ENCODE measurements at regions not wholly inside any gene's neighbourhood (a gene's known extent, or its start where the extent isn't known, plus 50 kb on each side); places are given as distances from the start of the nearest gene placed in this dataset.

- ATAC-seq (no peak), DNase-seq (no peak)
- H3K4me3 ChIP-seq: no peak overlapping the region
- H3K4me1 ChIP-seq: no peaks in the 10 kb centered on the region
- H3K27me3 ChIP-seq (ENCODE audit: insufficient read depth in 3 of 3, low read length in 2 of 3): no peaks in the 10 kb centered on the region
- no peak overlapping the region for H3K27ac ChIP-seq
- TF ChIP-seq, protein P1, sequence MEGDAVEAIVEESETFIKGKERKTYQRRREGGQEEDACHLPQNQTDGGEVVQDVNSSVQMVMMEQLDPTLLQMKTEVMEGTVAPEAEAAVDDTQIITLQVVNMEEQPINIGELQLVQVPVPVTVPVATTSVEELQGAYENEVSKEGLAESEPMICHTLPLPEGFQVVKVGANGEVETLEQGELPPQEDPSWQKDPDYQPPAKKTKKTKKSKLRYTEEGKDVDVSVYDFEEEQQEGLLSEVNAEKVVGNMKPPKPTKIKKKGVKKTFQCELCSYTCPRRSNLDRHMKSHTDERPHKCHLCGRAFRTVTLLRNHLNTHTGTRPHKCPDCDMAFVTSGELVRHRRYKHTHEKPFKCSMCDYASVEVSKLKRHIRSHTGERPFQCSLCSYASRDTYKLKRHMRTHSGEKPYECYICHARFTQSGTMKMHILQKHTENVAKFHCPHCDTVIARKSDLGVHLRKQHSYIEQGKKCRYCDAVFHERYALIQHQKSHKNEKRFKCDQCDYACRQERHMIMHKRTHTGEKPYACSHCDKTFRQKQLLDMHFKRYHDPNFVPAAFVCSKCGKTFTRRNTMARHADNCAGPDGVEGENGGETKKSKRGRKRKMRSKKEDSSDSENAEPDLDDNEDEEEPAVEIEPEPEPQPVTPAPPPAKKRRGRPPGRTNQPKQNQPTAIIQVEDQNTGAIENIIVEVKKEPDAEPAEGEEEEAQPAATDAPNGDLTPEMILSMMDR (IDR thresholded peaks at IDR 0.05): no peak
- H3K36me3 ChIP-seq (ENCODE audit: insufficient read depth in 1 of 2, low read depth in 1 of 2): no peaks in the 10 kb centered on the region
- intact Hi-C loops (cut with DNase I): no loop called here
- no peaks in the 10 kb centered on the region for H3K9me3 ChIP-seq
- 84 to 94% (median 86%) methylated on average over 1 of the region's 1 CpG for WGBS, 3 donors
Measured at GRCh38 chr3:94272016-94272415, 209.2 kb downstream of the NSUN3 start.

DNA sequence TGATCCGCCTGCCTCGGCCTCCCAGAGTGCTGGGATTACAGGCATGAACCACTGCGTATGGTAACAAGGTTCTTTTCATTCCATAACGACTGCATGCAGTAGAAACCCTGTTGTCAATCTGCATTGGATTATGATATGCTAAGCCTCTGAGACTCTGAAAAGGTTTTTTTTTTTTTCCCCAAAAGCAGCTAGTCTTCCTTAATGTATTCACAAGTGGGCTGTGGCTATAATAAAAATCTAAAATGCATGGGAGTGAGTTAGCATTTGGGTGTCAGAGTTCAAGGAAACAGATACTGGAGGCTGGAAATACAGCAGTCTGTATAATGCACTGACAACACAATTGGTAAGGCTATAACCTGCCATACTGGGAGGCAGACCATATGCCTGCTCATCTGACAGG, 218.1 kb downstream of the NSUN3 start:
- intact Hi-C loops (cut with DNase I): no loop called here
- H3K36me3 ChIP-seq (ENCODE audit: insufficient read depth in 1 of 2, low read depth in 1 of 2): no peaks in the 10 kb centered on the region
- no peak overlapping the region for H3K27ac ChIP-seq
- no peak for ATAC-seq
- H3K4me3 ChIP-seq: no peak overlapping the region
- no peak for DNase-seq
- H3K27me3 ChIP-seq (ENCODE audit: insufficient read depth in 3 of 3, low read length in 2 of 3): no peaks in the 10 kb centered on the region
- WGBS, 3 donors: 84 to 86% (median 85%) methylated on average over 4 of the region's 4 CpGs
- H3K4me1 ChIP-seq: no peaks in the 10 kb centered on the region
- TF ChIP-seq, protein P1 (IDR thresholded peaks at IDR 0.05): no peak
- no peaks in the 10 kb centered on the region for H3K9me3 ChIP-seq

GRCh38 chr3:94285872-94286271, 223.0 kb downstream of the NSUN3 start:
- Histone ChIP-seq H3K4me1 (no peaks in the 10 kb centered on the region), H3K36me3 (ENCODE audit: insufficient read depth in 1 of 2, low read depth in 1 of 2) (no peaks in the 10 kb centered on the region), H3K27me3 (ENCODE audit: insufficient read depth in 3 of 3, low read length in 2 of 3) (no peaks in the 10 kb centered on the region), H3K27ac (no peak overlapping the region), H3K4me3 (no peak overlapping the region), H3K9me3 (no peaks in the 10 kb centered on the region)
- TF ChIP-seq, protein P1 (IDR thresholded peaks at IDR 0.05): no peak
- no peak for ATAC-seq
- DNase-seq: no peak
- intact Hi-C loops (cut with DNase I): no loop called here

GRCh38 chr3:94291686-94292085, 228.8 kb downstream of the NSUN3 start:
- no peaks in the 10 kb centered on the region for H3K9me3 ChIP-seq
- no peak overlapping the region for H3K27ac ChIP-seq
- DNase-seq (no peak), ATAC-seq (no peak)
- no peak overlapping the region for H3K4me3 ChIP-seq
- H3K4me1 ChIP-seq: no peaks in the 10 kb centered on the region
- no peaks in the 10 kb centered on the region for H3K36me3 ChIP-seq (ENCODE audit: insufficient read depth in 1 of 2, low read depth in 1 of 2)
- H3K27me3 ChIP-seq (ENCODE audit: insufficient read depth in 3 of 3, low read length in 2 of 3): no peaks in the 10 kb centered on the region
- WGBS, 3 donors: 82 to 83% (median 83%) methylated on average over 2 of the region's 2 CpGs
- intact Hi-C loops (cut with DNase I): no loop called here
- TF ChIP-seq, protein P1 (IDR thresholded peaks at IDR 0.05): no peak

GRCh38 chr3:94292151-94292550, 229.3 kb downstream of the NSUN3 start:
- no peak overlapping the region for H3K4me3 ChIP-seq
- no peaks in the 10 kb centered on the region for H3K4me1 ChIP-seq
- no peaks in the 10 kb centered on the region for H3K9me3 ChIP-seq
- H3K27ac ChIP-seq: no peak overlapping the region
- ATAC-seq (no peak), DNase-seq (no peak)
- H3K27me3 ChIP-seq (ENCODE audit: insufficient read depth in 3 of 3, low read length in 2 of 3): no peaks in the 10 kb centered on the region
- TF ChIP-seq, protein P1 (IDR thresholded peaks at IDR 0.05): no peak
- intact Hi-C loops (cut with DNase I): no loop called here
- H3K36me3 ChIP-seq (ENCODE audit: insufficient read depth in 1 of 2, low read depth in 1 of 2): no peaks in the 10 kb centered on the region
